ENCODE measurements at regions not wholly inside any gene's neighbourhood (a gene's known extent, or its start where the extent isn't known, plus 50 kb on each side); places are given as distances from the start of the nearest gene placed in this dataset.
A peak's percentile ranks its signal among the peaks of the same experiment; 100 is the strongest.
"Not testable (repeated sequence)": the region's sequence is repeated elsewhere in the genome, so short reads cannot be mapped to it uniquely, and the experiment has no call there.

DNA sequence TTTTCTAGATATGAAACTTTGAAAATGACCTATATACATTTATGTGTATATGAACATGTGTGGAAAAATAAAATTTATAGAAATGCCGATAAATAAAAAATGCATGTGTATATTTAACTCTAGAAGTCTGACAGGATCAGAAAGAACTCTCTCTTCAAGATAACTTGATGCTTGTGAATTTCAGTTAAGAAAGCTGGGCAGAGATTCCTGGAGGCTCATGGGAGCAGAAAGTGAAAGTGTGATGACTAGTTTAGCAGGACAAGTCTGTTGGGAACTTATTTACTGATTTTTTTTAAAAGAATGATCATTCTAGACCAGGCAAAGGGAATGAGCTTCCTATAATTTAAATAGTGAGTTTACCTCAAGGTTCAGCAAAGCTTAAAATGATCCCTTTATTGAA is 81.5 kb upstream of the KCNAB1 start:
- Histone ChIP-seq H3K36me3 (no peaks in the 10 kb centered on the region), H3K27me3 (no peaks in the 10 kb centered on the region), H3K27ac (no peak overlapping the region), H3K9me3 (no peaks in the 10 kb centered on the region), H3K4me1 (no peaks in the 10 kb centered on the region), H3K4me3 (no peak overlapping the region)
- no peak for ATAC-seq
- TF ChIP-seq POLR2AphosphoS5 (IDR thresholded peaks at IDR 0.05) (no peak), EP300 (IDR thresholded peaks at IDR 0.05) (no peak), POLR2A (IDR thresholded peaks at IDR 0.05) (no peak)
- TF ChIP-seq, protein P1, sequence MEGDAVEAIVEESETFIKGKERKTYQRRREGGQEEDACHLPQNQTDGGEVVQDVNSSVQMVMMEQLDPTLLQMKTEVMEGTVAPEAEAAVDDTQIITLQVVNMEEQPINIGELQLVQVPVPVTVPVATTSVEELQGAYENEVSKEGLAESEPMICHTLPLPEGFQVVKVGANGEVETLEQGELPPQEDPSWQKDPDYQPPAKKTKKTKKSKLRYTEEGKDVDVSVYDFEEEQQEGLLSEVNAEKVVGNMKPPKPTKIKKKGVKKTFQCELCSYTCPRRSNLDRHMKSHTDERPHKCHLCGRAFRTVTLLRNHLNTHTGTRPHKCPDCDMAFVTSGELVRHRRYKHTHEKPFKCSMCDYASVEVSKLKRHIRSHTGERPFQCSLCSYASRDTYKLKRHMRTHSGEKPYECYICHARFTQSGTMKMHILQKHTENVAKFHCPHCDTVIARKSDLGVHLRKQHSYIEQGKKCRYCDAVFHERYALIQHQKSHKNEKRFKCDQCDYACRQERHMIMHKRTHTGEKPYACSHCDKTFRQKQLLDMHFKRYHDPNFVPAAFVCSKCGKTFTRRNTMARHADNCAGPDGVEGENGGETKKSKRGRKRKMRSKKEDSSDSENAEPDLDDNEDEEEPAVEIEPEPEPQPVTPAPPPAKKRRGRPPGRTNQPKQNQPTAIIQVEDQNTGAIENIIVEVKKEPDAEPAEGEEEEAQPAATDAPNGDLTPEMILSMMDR (IDR thresholded peaks at IDR 0.05) = no peak
- WGBS, 2 donors (ENCODE audit: low coverage in 1 of 2) = 80 to 86% methylated on average over 1 of the region's 1 CpG

DNA sequence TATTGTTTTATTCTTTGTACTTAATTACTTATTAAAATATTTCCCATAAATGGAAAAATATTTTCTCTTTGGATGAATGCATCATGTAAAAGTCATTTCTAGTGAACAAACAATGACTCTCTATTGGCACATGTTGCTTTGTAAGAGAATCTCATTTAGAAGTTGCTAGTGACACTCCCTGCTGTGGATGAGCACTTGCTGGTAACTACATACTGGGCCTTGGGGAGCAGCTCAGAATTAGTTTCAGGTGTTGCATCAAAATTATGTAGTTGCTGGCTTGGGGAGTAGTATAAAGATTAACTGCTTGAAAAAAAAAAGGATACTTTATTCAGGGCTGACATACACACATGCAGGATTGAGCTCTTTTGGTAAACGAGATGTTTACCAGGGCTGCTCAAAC is 80.3 kb upstream of the KCNAB1 start:
- H3K27ac ChIP-seq = no peak overlapping the region
- H3K9me3 ChIP-seq = no peaks in the 10 kb centered on the region
- no peak overlapping the region for H3K4me3 ChIP-seq
- no peaks in the 10 kb centered on the region for H3K4me1 ChIP-seq
- TF ChIP-seq POLR2AphosphoS5 (IDR thresholded peaks at IDR 0.05) = no peak
- TF ChIP-seq EP300 (IDR thresholded peaks at IDR 0.05) = no peak
- TF ChIP-seq POLR2A (IDR thresholded peaks at IDR 0.05) = no peak
- TF ChIP-seq, protein P1 (IDR thresholded peaks at IDR 0.05) = no peak
- ATAC-seq = no peak
- no peaks in the 10 kb centered on the region for H3K27me3 ChIP-seq
- 89 to 93% methylated on average over 1 of the region's 1 CpG for WGBS, 2 donors (ENCODE audit: low coverage in 1 of 2)
- H3K36me3 ChIP-seq = no peaks in the 10 kb centered on the region

DNA sequence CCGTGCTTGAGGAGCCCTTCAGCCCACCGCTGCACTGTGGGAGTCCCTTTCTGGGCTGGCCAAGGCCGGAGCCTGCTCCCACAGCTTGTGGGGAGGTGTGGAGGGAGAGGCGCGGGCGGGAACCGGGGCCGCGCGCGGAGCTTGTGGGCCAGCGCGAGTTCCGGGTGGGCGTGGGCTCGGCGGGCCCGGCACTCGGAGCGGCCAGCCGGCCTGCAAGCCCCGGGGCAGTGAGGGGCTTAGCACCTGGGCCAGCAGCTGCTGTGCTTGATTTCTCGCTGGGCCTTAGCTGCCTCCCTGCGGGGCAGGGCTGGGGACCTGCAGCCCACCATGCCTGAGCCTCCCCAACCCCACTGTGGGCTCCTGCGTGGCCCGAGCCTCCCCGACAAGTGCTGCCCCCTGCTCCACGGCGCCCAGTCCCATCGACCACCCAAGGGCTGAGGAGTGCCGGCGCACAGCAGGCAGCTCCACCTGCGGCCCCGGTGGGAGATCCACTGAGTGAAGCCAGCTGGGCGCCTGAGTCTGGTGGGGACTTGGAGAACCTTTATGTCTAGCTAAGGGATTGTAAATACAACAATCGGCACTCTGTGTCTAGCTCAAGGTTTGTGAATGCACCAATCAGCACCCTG is 79.0 kb upstream of the KCNAB1 start:
- WGBS, 2 donors (ENCODE audit: low coverage in 1 of 2) = 100% methylated on average over 1 of the region's 36 CpGs; no CpG with 5 or more reads in 1 of the 2 donors
- H3K4me3 ChIP-seq = not testable (repeated sequence)

DNA sequence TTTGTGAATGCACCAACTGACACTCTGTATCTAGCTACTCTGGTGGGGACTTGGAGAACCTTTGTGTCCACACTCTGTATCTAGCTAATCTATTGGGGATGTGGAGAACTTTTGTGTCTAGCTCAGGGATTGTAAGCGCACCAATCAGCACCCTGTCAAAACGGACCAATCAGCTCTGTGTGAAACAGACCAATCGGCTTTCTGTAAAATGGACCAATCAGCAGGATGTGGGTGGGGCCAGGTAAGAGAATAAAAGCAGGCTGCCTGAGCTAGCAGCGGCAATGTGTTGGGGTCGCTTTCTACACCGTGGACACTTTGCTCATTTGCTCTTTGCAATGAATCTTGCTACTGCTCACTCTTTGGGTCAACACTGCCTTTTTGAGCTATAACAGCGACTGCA is 78.5 kb upstream of the KCNAB1 start:
- not testable (repeated sequence) for H3K9me3 ChIP-seq, H3K27ac ChIP-seq, ATAC-seq, H3K27me3 ChIP-seq, H3K36me3 ChIP-seq, H3K4me3 ChIP-seq, H3K4me1 ChIP-seq
- WGBS, 2 donors (ENCODE audit: low coverage in 1 of 2) = 75 to 78% methylated on average over 3 to 5 of the region's 7 CpGs

More for the DNA sequence above, 79.0 kb upstream of the KCNAB1 start:
- not testable (repeated sequence) for H3K27ac ChIP-seq, H3K4me1 ChIP-seq, H3K9me3 ChIP-seq, H3K36me3 ChIP-seq, ATAC-seq, H3K27me3 ChIP-seq

DNA sequence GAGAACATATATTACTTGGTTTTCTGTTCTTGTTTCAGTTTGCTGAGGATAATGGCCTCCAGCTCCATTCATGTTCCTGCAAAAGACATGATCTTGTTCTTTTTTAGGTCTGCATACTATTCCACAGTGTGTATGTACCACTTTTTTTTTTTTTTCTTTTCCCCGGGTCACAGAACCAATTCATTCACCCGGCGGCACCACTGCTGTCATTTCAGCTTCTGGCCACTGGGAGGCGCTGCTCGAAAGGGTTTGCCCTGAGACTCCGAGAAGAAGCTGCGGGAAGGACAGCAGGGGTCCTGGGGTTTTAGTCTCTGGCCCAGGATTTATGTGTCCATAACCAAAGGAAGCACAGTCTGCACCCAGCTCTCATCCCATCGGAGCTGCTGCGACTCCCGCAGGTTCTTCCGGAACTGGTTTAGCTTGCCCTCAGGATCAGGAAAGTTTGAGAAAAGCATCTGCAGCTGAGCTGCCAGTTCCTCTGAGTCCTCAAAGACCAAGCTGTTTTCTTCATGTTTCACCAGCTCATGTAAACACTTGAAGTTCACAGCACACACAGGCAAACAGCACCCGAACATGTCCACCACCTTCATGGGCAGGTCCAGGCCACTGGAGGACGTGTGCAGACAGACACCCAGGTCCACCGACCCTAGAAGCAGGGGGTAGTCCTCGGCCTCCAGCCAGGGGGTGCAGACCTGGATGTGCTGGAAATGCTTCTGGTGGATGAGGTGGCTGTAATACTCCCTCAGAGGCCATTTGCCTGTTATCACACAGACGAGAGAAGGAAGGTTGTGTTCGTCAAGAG is 76.3 kb upstream of the KCNAB1 start:
- H3K9me3 ChIP-seq, ATAC-seq, H3K4me1 ChIP-seq, H3K27me3 ChIP-seq, H3K36me3 ChIP-seq, H3K27ac ChIP-seq, H3K4me3 ChIP-seq: not testable (repeated sequence)
- WGBS, 2 donors (ENCODE audit: low coverage in 1 of 2) = 15 to 67% methylated on average over 3 to 8 of the region's 17 CpGs
- TF ChIP-seq, protein P1 (IDR thresholded peaks at IDR 0.05) = peak; percentile 31 to 68 (median 59)

DNA sequence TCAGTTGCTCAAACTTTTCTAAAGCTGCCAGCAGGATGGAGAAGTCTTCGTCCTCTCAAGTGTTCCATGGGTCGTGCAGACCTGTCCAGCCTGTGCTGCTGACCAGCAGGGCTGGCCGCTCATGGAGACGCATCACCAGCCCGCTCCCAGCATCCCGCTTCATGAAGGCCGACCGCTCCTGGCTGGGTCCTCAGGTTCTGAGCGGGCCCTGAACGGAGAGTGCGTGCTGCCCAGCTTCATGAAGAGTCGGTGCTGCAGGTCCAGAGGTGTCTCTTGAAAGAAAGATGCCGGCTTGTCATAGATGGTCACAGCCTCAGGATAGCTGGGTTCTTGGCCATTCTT is 75.8 kb upstream of the KCNAB1 start:
- no CpG with 5 or more reads among the region's 13 CpGs for WGBS, 2 donors (ENCODE audit: low coverage in 1 of 2)
- Histone ChIP-seq H3K27ac (no peak overlapping the region), H3K4me3 (no peak overlapping the region), H3K36me3 (no peaks in the 10 kb centered on the region), H3K4me1 (no peaks in the 10 kb centered on the region), H3K9me3 (no peaks in the 10 kb centered on the region), H3K27me3 (no peaks in the 10 kb centered on the region)
- ATAC-seq = no peak
- TF ChIP-seq POLR2AphosphoS5 (IDR thresholded peaks at IDR 0.05) (no peak), EP300 (IDR thresholded peaks at IDR 0.05) (no peak)

DNA sequence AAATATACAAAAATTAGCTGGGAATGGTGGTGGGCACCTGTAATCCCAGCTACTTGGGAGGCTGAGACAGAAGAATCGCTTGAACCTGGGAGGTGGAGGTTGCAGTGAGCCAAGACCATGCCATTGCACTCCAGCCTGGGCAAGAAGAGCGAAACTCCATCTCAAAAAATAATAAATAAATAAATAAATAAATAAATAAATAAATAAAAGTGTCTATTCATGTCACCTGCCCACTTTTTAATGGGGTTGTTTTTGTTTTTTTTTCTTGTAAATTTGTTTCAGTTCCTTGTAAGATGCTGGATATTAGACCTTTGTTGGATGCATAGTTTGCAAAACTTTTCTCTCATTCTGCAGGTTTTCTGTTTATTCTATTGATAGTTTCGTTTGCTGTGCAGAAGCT is 71.9 kb upstream of the KCNAB1 start:
- WGBS, 2 donors (ENCODE audit: low coverage in 1 of 2) = 97 to 100% methylated on average over 3 of the region's 3 CpGs
- not testable (repeated sequence) for H3K4me1 ChIP-seq, H3K27ac ChIP-seq, H3K9me3 ChIP-seq, H3K4me3 ChIP-seq, ATAC-seq, H3K27me3 ChIP-seq, H3K36me3 ChIP-seq

Data from gastroesophageal sphincter (tissue), 4 donors.